Trophoblast cell (in vitro differentiated cells and primary cell): ENCODE measurements at regions not wholly inside any gene's neighbourhood (a gene's known extent, or its start where the extent isn't known, plus 50 kb on each side); places are given as distances from the start of the nearest gene placed in this dataset.

Experiments used
- DNase-seq, 2 donors: peaks; one replicate each; pipeline ENCODE4 v3.0.0-alpha.2; 2016
- H2AFZ ChIP-seq: 2 replicates; pipeline ENCODE4 v1.6.1; 2013; ENCODE audit warnings: low read length, moderate library complexity, mild to moderate bottlenecking; ENCODE audit not compliant: insufficient read depth, poor library complexity
- H2AK5ac ChIP-seq: 2 replicates; pipeline ENCODE4 v1.6.1; 2013; ENCODE audit warnings: mild to moderate bottlenecking, low read length
- H2BK120ac ChIP-seq: 2 replicates; pipeline ENCODE4 v1.6.1; 2013; ENCODE audit warnings: low read length, mild to moderate bottlenecking, moderate library complexity; ENCODE audit not compliant: insufficient read depth, poor library complexity
- H2BK12ac ChIP-seq: 2 replicates; pipeline ENCODE4 v1.6.1; 2013; ENCODE audit warnings: mild to moderate bottlenecking, low read length, moderate library complexity
- H2BK5ac ChIP-seq: 2 replicates; pipeline ENCODE4 v1.6.1; 2013; ENCODE audit warnings: low read length, low read depth, moderate library complexity, mild to moderate bottlenecking; ENCODE audit not compliant: poor library complexity
- H3K14ac ChIP-seq: 2 replicates; pipeline ENCODE4 v1.6.1; 2013; ENCODE audit warnings: mild to moderate bottlenecking, low read length
- H3K18ac ChIP-seq: 2 replicates; pipeline ENCODE4 v1.6.1; 2013; ENCODE audit warnings: mild to moderate bottlenecking, low read length
- H3K23ac ChIP-seq: 2 replicates; pipeline ENCODE4 v1.6.1; 2013; ENCODE audit warnings: low read length
- H3K27ac ChIP-seq: 2 replicates; pipeline ENCODE4 v1.5.1; 2013; ENCODE audit warnings: low read depth, mild to moderate bottlenecking, inconsistent platforms, low read length, moderate library complexity
- H3K27me3 ChIP-seq: 2 replicates; pipeline ENCODE4 v1.6.1; 2013; ENCODE audit warnings: inconsistent platforms, mild to moderate bottlenecking, low read length, moderate library complexity; ENCODE audit not compliant: insufficient read depth
- H3K36me3 ChIP-seq, 2 experiments: 1 replicate in 1 of 2; 2 replicates in 1 of 2; pipeline ENCODE4 v1.6.1; 2013; ENCODE audit warnings: low read length in 2 of 2, mild to moderate bottlenecking in 2 of 2, moderate library complexity in 1 of 2; ENCODE audit not compliant: insufficient read depth in 2 of 2, control insufficient read depth in 1 of 2
- H3K4ac ChIP-seq: 2 replicates; pipeline ENCODE4 v1.6.1; 2013; ENCODE audit warnings: low read depth, mild to moderate bottlenecking, low read length, moderate library complexity
- H3K4me1 ChIP-seq, 2 experiments: 1 replicate in 1 of 2; 2 replicates in 1 of 2; pipeline ENCODE4 v1.6.1; 2013; ENCODE audit warnings: low read length in 2 of 2, mild to moderate bottlenecking in 2 of 2, moderate library complexity in 1 of 2; ENCODE audit not compliant: insufficient read depth in 2 of 2, control insufficient read depth in 1 of 2
- H3K4me2 ChIP-seq: 2 replicates; pipeline ENCODE4 v1.6.1; 2013; ENCODE audit warnings: inconsistent platforms, mild to moderate bottlenecking, low read length, moderate library complexity
- H3K4me3 ChIP-seq: 2 replicates; pipeline ENCODE4 v1.5.1; 2013; ENCODE audit warnings: mild to moderate bottlenecking, low read depth, low read length, inconsistent platforms
- H3K79me1 ChIP-seq: one replicate; pipeline ENCODE4 v1.6.1; 2013; ENCODE audit warnings: low read length
- H3K79me2 ChIP-seq: 2 replicates; pipeline ENCODE4 v1.6.1; 2013; ENCODE audit warnings: low read length, mild to moderate bottlenecking; ENCODE audit not compliant: control insufficient read depth, insufficient read depth, poor library complexity
- H3K9ac ChIP-seq: 2 replicates; pipeline ENCODE4 v1.6.1; 2013; ENCODE audit warnings: mild to moderate bottlenecking, low read length
- H3K9me3 ChIP-seq: 2 replicates; pipeline ENCODE4 v1.6.1; 2013; ENCODE audit warnings: low read depth, mild to moderate bottlenecking, control low read depth, inconsistent platforms, low read length; ENCODE audit not compliant: insufficient read depth
- H4K12ac ChIP-seq: 2 replicates; pipeline ENCODE4 v1.6.1; 2013; ENCODE audit warnings: low read depth, mild to moderate bottlenecking, low read length, moderate library complexity
- H4K8ac ChIP-seq: 2 replicates; pipeline ENCODE4 v1.6.1; 2013; ENCODE audit warnings: low read depth, mild to moderate bottlenecking, low read length, moderate library complexity
- H4K91ac ChIP-seq: one replicate; pipeline ENCODE4 v1.6.1; 2013; ENCODE audit warnings: low read depth, mild to moderate bottlenecking, low read length, moderate library complexity
- WGBS: extraction: QIAGEN DNeasy Blood & Tissue Kit; methylation state at CpG from one replicate; pipeline ENCODE4 v1.1.7; 2013; ENCODE audit warnings: missing lambda C conversion rate; ENCODE audit not compliant: insufficient read length, insufficient coverage; ENCODE audit errors: extremely low coverage; 5-methylcytosine and 5-hydroxymethylcytosine counted together

- no peak overlapping the region for H3K18ac ChIP-seq
- H3K79me2 ChIP-seq = peaks cover 7% of the 10 kb centered on the region
- H3K14ac ChIP-seq = no peak overlapping the region
- no peak overlapping the region for H2AK5ac ChIP-seq
- H3K4me1 ChIP-seq = peaks cover 11 to 12% of the 10 kb centered on the region in 2 experiments
- H2BK120ac ChIP-seq = no peak overlapping the region
- no peak for DNase-seq
- H3K4ac ChIP-seq = no peak overlapping the region
- H2BK5ac ChIP-seq = no peak overlapping the region
- H3K4me3 ChIP-seq = no peak overlapping the region
- no CpG with 5 or more reads among the region's 2 CpGs for WGBS
- peaks cover 28% of the 10 kb centered on the region for H3K79me1 ChIP-seq
- no peaks in the 10 kb centered on the region for H3K27me3 ChIP-seq
- no peak overlapping the region for H2BK12ac ChIP-seq
- no peaks in the 10 kb centered on the region for H3K9me3 ChIP-seq
- no peak overlapping the region for H2AFZ ChIP-seq
- no peak overlapping the region for H3K27ac ChIP-seq
- no peak overlapping the region for H3K9ac ChIP-seq
- H3K23ac ChIP-seq = no peak overlapping the region
- no peak overlapping the region for H4K8ac ChIP-seq
- no peak overlapping the region for H3K4me2 ChIP-seq
- H4K91ac ChIP-seq = no peak overlapping the region
- H3K36me3 ChIP-seq = no peaks in the 10 kb centered on the region
- no peak overlapping the region for H4K12ac ChIP-seq
Observed at GRCh38 chr9:106526716-106527204, 336.2 kb upstream of the ZNF462 start.

DNA sequence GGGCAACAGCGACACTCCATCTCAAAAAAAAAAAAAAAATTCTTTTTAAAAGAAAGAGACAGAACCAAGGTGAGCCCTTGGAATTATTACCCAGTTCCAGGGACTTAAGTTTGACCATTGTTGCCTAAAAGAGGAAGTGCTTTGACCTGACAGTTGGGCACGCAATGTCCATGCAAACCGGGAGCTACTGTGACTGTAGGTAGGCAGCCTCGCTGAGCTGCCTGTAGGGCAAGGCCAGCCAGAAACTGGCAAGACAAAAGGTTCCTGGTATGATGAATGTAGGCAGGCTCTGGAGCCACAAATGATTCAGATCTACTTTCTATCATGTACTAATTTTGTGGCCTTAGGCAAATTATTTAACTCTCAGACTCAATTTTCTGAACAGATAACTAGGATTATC, 334.8 kb upstream of the ZNF462 start:
- H3K9ac ChIP-seq = no peak overlapping the region
- peak; percentile 54 to 66 for DNase-seq
- H3K27me3 ChIP-seq = no peaks in the 10 kb centered on the region
- peak overlapping the region; percentile 70 for H4K8ac ChIP-seq
- no CpG with 5 or more reads among the region's 4 CpGs for WGBS
- peaks cover 13 to 17% of the 10 kb centered on the region in 2 experiments for H3K4me1 ChIP-seq
- peaks cover 0 to 2% of the 10 kb centered on the region in 2 experiments for H3K36me3 ChIP-seq
- peaks cover 38% of the 10 kb centered on the region for H3K79me1 ChIP-seq
- peak overlapping the region; percentile 91 for H2AK5ac ChIP-seq
- H3K18ac ChIP-seq = no peak overlapping the region
- H3K27ac ChIP-seq = peak overlapping the region; percentile 7
- no peak overlapping the region for H2AFZ ChIP-seq
- no peak overlapping the region for H4K12ac ChIP-seq
- H3K79me2 ChIP-seq = peaks cover 9% of the 10 kb centered on the region
- H3K4me2 ChIP-seq = no peak overlapping the region
- H3K14ac ChIP-seq = peak overlapping the region; percentile 75
- H2BK5ac ChIP-seq = peak overlapping the region; percentile 71
- peak overlapping the region; percentile 57 for H3K4ac ChIP-seq
- peak overlapping the region; percentile 98 for H2BK12ac ChIP-seq
- no peak overlapping the region for H3K4me3 ChIP-seq
- no peaks in the 10 kb centered on the region for H3K9me3 ChIP-seq
- peak overlapping the region; percentile 94 for H4K91ac ChIP-seq
- H2BK120ac ChIP-seq = peak overlapping the region; percentile 87
- H3K23ac ChIP-seq = no peak overlapping the region

- H3K23ac ChIP-seq = no peak overlapping the region
- peak overlapping the region; percentile 99 for H2BK120ac ChIP-seq
- H3K79me2 ChIP-seq = peaks cover 9% of the 10 kb centered on the region
- H2BK5ac ChIP-seq = peak overlapping the region; percentile 97
- WGBS = no CpG with 5 or more reads among the region's 3 CpGs
- no peaks in the 10 kb centered on the region for H3K27me3 ChIP-seq
- H3K36me3 ChIP-seq = peaks cover 0 to 2% of the 10 kb centered on the region in 2 experiments
- H3K9me3 ChIP-seq = no peaks in the 10 kb centered on the region
- peak overlapping the region; percentile 91 for H3K27ac ChIP-seq
- H3K9ac ChIP-seq = no peak overlapping the region
- H4K12ac ChIP-seq = no peak overlapping the region
- H3K4me3 ChIP-seq = no peak overlapping the region
- peak overlapping the region; percentile 98 for H2BK12ac ChIP-seq
- peak; percentile 51 to 79 for DNase-seq
- peak overlapping the region; percentile 97 for H4K91ac ChIP-seq
- H3K4ac ChIP-seq = peak overlapping the region; percentile 73
- peak overlapping the region; percentile 87 for H2AK5ac ChIP-seq
- H3K4me1 ChIP-seq = peaks cover 13 to 20% of the 10 kb centered on the region in 2 experiments
- peak overlapping the region; percentile 88 for H3K18ac ChIP-seq
- peak overlapping the region; percentile 98 for H3K14ac ChIP-seq
- H3K79me1 ChIP-seq = peaks cover 44% of the 10 kb centered on the region
- peak overlapping the region; percentile 93 for H4K8ac ChIP-seq
- H2AFZ ChIP-seq = no peak overlapping the region
- no peak overlapping the region for H3K4me2 ChIP-seq
Observed at GRCh38 chr9:106529616-106530015, 333.4 kb upstream of the ZNF462 start.

GRCh38 chr9:106531491-106531890, 331.5 kb upstream of the ZNF462 start:
- Histone ChIP-seq H3K18ac (no peak overlapping the region), H2BK5ac (peak overlapping the region; percentile 77), H3K4me2 (no peak overlapping the region), H3K23ac (no peak overlapping the region), H4K91ac (peak overlapping the region; percentile 95), H4K8ac (peak overlapping the region; percentile 52), H2AK5ac (peak overlapping the region; percentile 100), H3K79me1 (peaks cover 46% of the 10 kb centered on the region), H3K14ac (peak overlapping the region; percentile 92), H3K4ac (peak overlapping the region; percentile 88), H3K79me2 (peaks cover 9% of the 10 kb centered on the region), H4K12ac (no peak overlapping the region), H3K27me3 (no peaks in the 10 kb centered on the region), H2BK12ac (peak overlapping the region; percentile 99), H2AFZ (no peak overlapping the region), H3K9me3 (no peaks in the 10 kb centered on the region), H3K4me1 (peaks cover 16 to 25% of the 10 kb centered on the region in 2 experiments), H2BK120ac (peak overlapping the region; percentile 95), H3K27ac (no peak overlapping the region), H3K9ac (no peak overlapping the region), H3K36me3 (peaks cover 0 to 2% of the 10 kb centered on the region in 2 experiments), H3K4me3 (no peak overlapping the region)
- WGBS = no CpG with 5 or more reads among the region's 1 CpG
- DNase-seq = peak; percentile 24 to 45
